Fibroblast of lung (primary cell): ENCODE measurements at regions not wholly inside any gene's neighbourhood (a gene's known extent, or its start where the extent isn't known, plus 50 kb on each side); places are given as distances from the start of the nearest gene placed in this dataset.
A peak's percentile ranks its signal among the peaks of the same experiment; 100 is the strongest.

Source experiments
- DNase-seq, 2 donors: peaks; one replicate each; pipeline versions ENCODE4 v3.0.0 to v3.0.0-alpha.2; 2010; ENCODE audit warnings: low read depth in 2 of 2
- H2AFZ ChIP-seq: 2 replicates; pipeline ENCODE4 v1.5.1; 2012; ENCODE audit warnings: low read length, control low read depth, inconsistent platforms
- H3K27ac ChIP-seq: 2 replicates; pipeline ENCODE4 v1.5.1; 2011; ENCODE audit warnings: low read length, control low read depth; ENCODE audit not compliant: insufficient read depth
- H3K27me3 ChIP-seq: 2 replicates; pipeline ENCODE4 v1.5.1; 2011; ENCODE audit warnings: mild to moderate bottlenecking, low read length; ENCODE audit not compliant: control insufficient read depth, insufficient read depth
- H3K36me3 ChIP-seq: 2 replicates; pipeline ENCODE4 v1.5.1; 2011; ENCODE audit warnings: low read length; ENCODE audit not compliant: control insufficient read depth, insufficient read depth
- H3K4me1 ChIP-seq: 2 replicates; pipeline ENCODE4 v1.5.1; 2011; ENCODE audit warnings: low read length; ENCODE audit not compliant: control insufficient read depth, insufficient read depth; ENCODE audit errors: extremely low read depth
- H3K4me2 ChIP-seq: 2 replicates; pipeline ENCODE4 v1.5.1; 2011; ENCODE audit warnings: low read length, control low read depth; ENCODE audit not compliant: insufficient read depth; ENCODE audit errors: extremely low read depth
- H3K4me3 ChIP-seq, 4 experiments: fragments of 200-600 bp in 1 of 4; sonication (generic) in 1 of 4; replicated peaks in 1 of 4; 2 replicates each; pipeline ENCODE4 v1.5.1; 2011 to 2016; ENCODE audit warnings: low read length in 4 of 4, low read depth in 3 of 4, mild to moderate bottlenecking in 3 of 4, control low read depth in 2 of 4, inconsistent platforms in 1 of 4, mixed read lengths in 1 of 4; ENCODE audit not compliant: insufficient read depth in 1 of 4; ENCODE audit errors: control extremely low read depth in 1 of 4
- H3K79me2 ChIP-seq: 2 replicates; pipeline ENCODE4 v1.5.1; 2012; ENCODE audit warnings: mild to moderate bottlenecking, low read length, inconsistent platforms; ENCODE audit not compliant: control insufficient read depth, insufficient read depth
- H3K9ac ChIP-seq: 2 replicates; pipeline ENCODE4 v1.5.1; 2011; ENCODE audit warnings: mild to moderate bottlenecking, low read length, control low read depth; ENCODE audit not compliant: insufficient read depth
- H3K9me3 ChIP-seq: 2 replicates; pipeline ENCODE4 v1.5.1; 2012; ENCODE audit warnings: low read depth, low read length; ENCODE audit not compliant: control insufficient read depth, insufficient read depth
- H4K20me1 ChIP-seq: 2 replicates; pipeline ENCODE4 v1.5.1; 2011; ENCODE audit warnings: low read length; ENCODE audit not compliant: control insufficient read depth, insufficient read depth; ENCODE audit errors: extremely low read depth
- CTCF ChIP-seq, 2 donors: IDR thresholded peaks in 1 of 2; conservative IDR thresholded peaks in 1 of 2; 1 replicate in 1 of 2; 2 replicates in 1 of 2; pipeline ENCODE4 v1.5.1; 2011 to 2012; ENCODE audit warnings: low read length in 2 of 2, control low read depth in 1 of 2, inconsistent platforms in 1 of 2, low read depth in 1 of 2, mild to moderate bottlenecking in 1 of 2
- EZH2 ChIP-seq: IDR thresholded peaks from 2 replicates; pipeline ENCODE4 v1.5.1; 2012; ENCODE audit warnings: low read length, control low read depth, mild to moderate bottlenecking; ENCODE audit errors: missing control alignments

DNA sequence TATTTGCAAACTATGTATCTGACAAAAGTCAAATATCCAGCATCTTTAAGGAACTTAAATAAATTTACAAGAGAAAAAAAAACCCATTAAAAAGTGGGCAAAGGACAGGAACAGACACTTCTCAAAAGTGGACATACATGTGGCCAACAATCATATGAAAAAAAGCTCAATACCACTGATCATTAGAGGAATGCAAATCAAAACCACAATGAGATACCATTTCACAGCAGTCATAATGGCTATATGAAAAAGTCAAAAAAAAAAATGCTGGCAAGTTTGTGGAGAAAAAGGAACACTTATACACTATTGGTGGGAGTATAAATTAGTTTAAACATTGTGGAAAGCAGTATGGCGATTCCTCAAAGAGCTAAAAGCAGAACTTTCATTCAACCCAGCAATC lies 130.3 kb upstream of the LHCGR start:
- TF ChIP-seq CTCF (conservative IDR thresholded peaks at IDR 0.05 in 1 of 2, IDR thresholded peaks at IDR 0.05 in 1 of 2; ENCODE audit: low read depth in 1 of 2, low read length in 2 of 2) (no peak), EZH2 (no peak)
- Histone ChIP-seq H3K4me1 (no peaks in the 10 kb centered on the region), H2AFZ (no peak overlapping the region), H3K4me2 (no peak overlapping the region), H3K9ac (no peak overlapping the region), H3K4me3 (no peak overlapping the region), H3K79me2 (no peaks in the 10 kb centered on the region), H3K27ac (no peak overlapping the region), H3K9me3 (no peaks in the 10 kb centered on the region), H4K20me1 (no peaks in the 10 kb centered on the region), H3K27me3 (no peaks in the 10 kb centered on the region), H3K36me3 (no peaks in the 10 kb centered on the region)
- DNase-seq, result peak in 1 of 2 donors; percentile 29

DNA sequence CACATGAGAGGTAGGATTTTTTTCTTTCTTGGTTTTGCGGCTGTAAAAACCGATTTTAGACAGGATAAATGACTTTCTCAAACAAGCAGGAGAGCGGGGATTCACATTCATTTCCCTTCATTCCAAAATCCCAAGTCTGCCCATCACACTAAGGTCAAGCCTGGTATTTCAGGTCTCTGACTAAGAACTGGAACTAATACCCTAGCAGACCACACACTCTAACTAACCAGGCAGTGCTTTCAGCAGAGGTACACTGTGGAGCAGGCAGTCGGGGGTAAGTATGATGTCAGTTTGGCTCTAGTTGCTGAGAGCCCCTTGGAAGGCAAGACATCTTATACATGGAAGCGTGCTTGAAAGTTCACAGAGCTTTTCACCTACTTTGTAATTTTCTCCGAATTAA lies 128.1 kb upstream of the LHCGR start:
- H3K27ac ChIP-seq, result no peak overlapping the region
- peak in 1 of 2 donors; percentile 69 for DNase-seq
- H3K4me2 ChIP-seq, result no peak overlapping the region
- no peaks in the 10 kb centered on the region for H3K79me2 ChIP-seq
- H3K27me3 ChIP-seq, result no peaks in the 10 kb centered on the region
- H3K36me3 ChIP-seq, result no peaks in the 10 kb centered on the region
- H3K9me3 ChIP-seq, result no peaks in the 10 kb centered on the region
- no peak for TF ChIP-seq EZH2
- no peak for TF ChIP-seq CTCF (conservative IDR thresholded peaks at IDR 0.05 in 1 of 2, IDR thresholded peaks at IDR 0.05 in 1 of 2; ENCODE audit: low read depth in 1 of 2, low read length in 2 of 2)
- no peak overlapping the region for H3K4me3 ChIP-seq
- H2AFZ ChIP-seq, result no peak overlapping the region
- H4K20me1 ChIP-seq, result no peaks in the 10 kb centered on the region
- H3K4me1 ChIP-seq, result no peaks in the 10 kb centered on the region
- H3K9ac ChIP-seq, result no peak overlapping the region

DNA sequence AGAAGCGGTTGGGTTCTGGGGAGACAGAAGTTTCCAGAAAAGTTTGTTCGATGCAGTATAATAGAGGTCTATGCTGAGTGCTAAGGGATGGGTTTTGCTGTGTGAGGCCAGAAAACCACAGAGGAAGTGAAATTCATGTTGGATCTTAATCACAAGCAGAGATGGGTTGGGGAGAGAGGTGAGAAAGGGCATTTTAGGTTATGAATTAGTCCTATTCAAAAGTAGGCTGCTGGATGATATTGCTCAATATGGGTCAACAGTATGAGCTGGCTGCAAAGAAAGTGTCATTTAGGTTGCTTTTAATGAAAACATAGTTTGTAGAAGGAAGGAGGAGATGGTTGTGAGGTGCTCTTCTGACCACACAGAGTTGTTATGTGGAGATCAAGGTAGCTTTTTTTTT lies 118.8 kb upstream of the LHCGR start:
- no peaks in the 10 kb centered on the region for H3K79me2 ChIP-seq
- H3K4me1 ChIP-seq, result no peaks in the 10 kb centered on the region
- no peak overlapping the region for H3K4me3 ChIP-seq
- H3K4me2 ChIP-seq, result no peak overlapping the region
- DNase-seq, result no peak
- no peaks in the 10 kb centered on the region for H3K36me3 ChIP-seq
- no peak overlapping the region for H3K9ac ChIP-seq
- no peak overlapping the region for H2AFZ ChIP-seq
- H3K27ac ChIP-seq, result no peak overlapping the region
- no peaks in the 10 kb centered on the region for H3K9me3 ChIP-seq
- no peaks in the 10 kb centered on the region for H4K20me1 ChIP-seq
- TF ChIP-seq EZH2 (no peak), CTCF (conservative IDR thresholded peaks at IDR 0.05 in 1 of 2, IDR thresholded peaks at IDR 0.05 in 1 of 2; ENCODE audit: low read depth in 1 of 2, low read length in 2 of 2) (no peak)
- no peaks in the 10 kb centered on the region for H3K27me3 ChIP-seq
